HG02943 (cell line): ENCODE measurements at regions not wholly inside any gene's neighbourhood (a gene's known extent, or its start where the extent isn't known, plus 50 kb on each side); places are given as distances from the start of the nearest gene placed in this dataset.
"Not testable (repeated sequence)": the region's sequence is repeated elsewhere in the genome, so short reads cannot be mapped to it uniquely, and the experiment has no call there.

Source experiments
- ATAC-seq: cut with Tn5 transposase; IDR thresholded peaks from one replicate; pipeline ENCODE4 v1.9.1; 2021; ENCODE audit warnings: mild to moderate bottlenecking, low read depth, moderate library complexity; ENCODE audit not compliant: unreplicated experiment

- ATAC-seq: no peak
Observed at GRCh38 chr20:6360766-6361165, 237.9 kb upstream of the FERMT1 start.

- ATAC-seq: no peak
Observed at GRCh38 chr20:6355754-6356451, 233.1 kb upstream of the FERMT1 start.

- ATAC-seq: no peak
Observed at GRCh38 chr20:6348908-6349307, 226.1 kb upstream of the FERMT1 start.

- no peak for ATAC-seq
Observed at GRCh38 chr20:6347916-6348315, 225.1 kb upstream of the FERMT1 start.

GRCh38 chr20:6341491-6341890 is 218.7 kb upstream of the FERMT1 start:
- no peak for ATAC-seq

- no peak for ATAC-seq
Observed at GRCh38 chr20:6339176-6339575, 216.3 kb upstream of the FERMT1 start.

GRCh38 chr20:6333110-6333509 is 210.3 kb upstream of the FERMT1 start:
- ATAC-seq: no peak

- not testable (repeated sequence) for ATAC-seq
Observed at GRCh38 chr20:6321235-6321634, 198.4 kb upstream of the FERMT1 start.

- ATAC-seq: no peak
Observed at GRCh38 chr20:6311841-6312655, 189.2 kb upstream of the FERMT1 start.

GRCh38 chr20:6311097-6311496 is 188.3 kb upstream of the FERMT1 start:
- no peak for ATAC-seq

GRCh38 chr20:6305536-6305935 is 182.7 kb upstream of the FERMT1 start:
- ATAC-seq: no peak

GRCh38 chr20:6302041-6302440 is 179.2 kb upstream of the FERMT1 start:
- ATAC-seq: no peak

GRCh38 chr20:6299456-6299855 is 176.6 kb upstream of the FERMT1 start:
- ATAC-seq: no peak

- ATAC-seq: no peak
Observed at GRCh38 chr20:6298049-6298448, 175.2 kb upstream of the FERMT1 start.

- no peak for ATAC-seq
Observed at GRCh38 chr20:6295867-6296256, 173.0 kb upstream of the FERMT1 start.

- no peak for ATAC-seq
Observed at GRCh38 chr20:6295127-6295866, 172.5 kb upstream of the FERMT1 start.

GRCh38 chr20:6287471-6287870 is 164.6 kb upstream of the FERMT1 start:
- ATAC-seq: no peak

- ATAC-seq: no peak
Observed at GRCh38 chr20:6282642-6283041, 159.8 kb upstream of the FERMT1 start.

GRCh38 chr20:6277661-6278240 is 154.9 kb upstream of the FERMT1 start:
- no peak for ATAC-seq

- not testable (repeated sequence) for ATAC-seq
Observed at GRCh38 chr20:6270404-6270803, 147.6 kb upstream of the FERMT1 start.
